Memory B cell (primary cell): ENCODE measurements at regions not wholly inside any gene's neighbourhood (a gene's known extent, or its start where the extent isn't known, plus 50 kb on each side); places are given as distances from the start of the nearest gene placed in this dataset.
"Not testable (repeated sequence)": the region's sequence is repeated elsewhere in the genome, so short reads cannot be mapped to it uniquely, and the experiment has no call there.

Experiments used
- ATAC-seq: fragments of 150-1000 bp; cut with Tn5 transposase; 2 replicates; pipeline ENCODE4 v1.10.0; 2021; ENCODE audit warnings: low read depth, mild to moderate bottlenecking, moderate library complexity
- DNase-seq, 2 donors: peaks; one replicate each; pipeline ENCODE4 v3.0.0; 2022; ENCODE audit warnings: low spot score in 2 of 2
- H3K27ac Mint-ChIP-seq: one replicate; pipeline ENCODE4 v1.8.0; 2022; ENCODE audit warnings: mild to moderate bottlenecking, moderate library complexity, mixed read lengths
- H3K27me3 Mint-ChIP-seq: one replicate; pipeline ENCODE4 v1.8.0; 2022; ENCODE audit warnings: mixed read lengths
- H3K36me3 Mint-ChIP-seq: one replicate; pipeline ENCODE4 v1.8.0; 2022; ENCODE audit warnings: mild to moderate bottlenecking, mixed read lengths
- H3K4me1 Mint-ChIP-seq: one replicate; pipeline ENCODE4 v1.8.0; 2022; ENCODE audit warnings: mixed read lengths
- H3K4me3 Mint-ChIP-seq: one replicate; pipeline ENCODE4 v1.8.0; 2022; ENCODE audit warnings: mild to moderate bottlenecking, moderate library complexity, mixed read lengths
- H3K9me3 Mint-ChIP-seq: one replicate; pipeline ENCODE4 v1.8.0; 2022; ENCODE audit warnings: mixed read lengths

- peaks cover 3% of the 10 kb centered on the region for H3K4me1 Mint-ChIP-seq
- no peak overlapping the region for H3K27ac Mint-ChIP-seq
- no peaks in the 10 kb centered on the region for H3K36me3 Mint-ChIP-seq
- DNase-seq (no peak), ATAC-seq (no peak)
- H3K27me3 Mint-ChIP-seq = no peaks in the 10 kb centered on the region
- H3K4me3 Mint-ChIP-seq = no peak overlapping the region
- peaks cover under 1% of the 10 kb centered on the region for H3K9me3 Mint-ChIP-seq
These were observed 75.6 kb upstream of the HIVEP3 start for GRCh38 chr1:41994195-41994894.

- no peaks in the 10 kb centered on the region for H3K4me1 Mint-ChIP-seq
- H3K27ac Mint-ChIP-seq = no peak overlapping the region
- H3K4me3 Mint-ChIP-seq = no peak overlapping the region
- ATAC-seq (no peak), DNase-seq (no peak)
- no peaks in the 10 kb centered on the region for H3K9me3 Mint-ChIP-seq
- peaks cover 6% of the 10 kb centered on the region for H3K27me3 Mint-ChIP-seq
- no peaks in the 10 kb centered on the region for H3K36me3 Mint-ChIP-seq
These were observed 64.7 kb upstream of the HIVEP3 start for GRCh38 chr1:41983451-41983850.

- Mint-ChIP-seq H3K27ac (no peak overlapping the region), H3K27me3 (peaks cover 9% of the 10 kb centered on the region), H3K4me3 (no peak overlapping the region), H3K4me1 (peaks cover 2% of the 10 kb centered on the region), H3K9me3 (no peaks in the 10 kb centered on the region), H3K36me3 (no peaks in the 10 kb centered on the region)
- ATAC-seq (no peak), DNase-seq (no peak)
These were observed 63.1 kb upstream of the HIVEP3 start for GRCh38 chr1:41981796-41982195.

- Mint-ChIP-seq H3K36me3 (no peaks in the 10 kb centered on the region), H3K4me1 (peaks cover 2% of the 10 kb centered on the region), H3K4me3 (no peak overlapping the region), H3K27ac (no peak overlapping the region), H3K9me3 (no peaks in the 10 kb centered on the region), H3K27me3 (peaks cover 9% of the 10 kb centered on the region)
- no peak for ATAC-seq
- no peak for DNase-seq
These were observed 62.3 kb upstream of the HIVEP3 start for GRCh38 chr1:41980827-41981653.

- peaks cover 7% of the 10 kb centered on the region for H3K27me3 Mint-ChIP-seq
- DNase-seq = no peak
- H3K4me3 Mint-ChIP-seq = no peak overlapping the region
- no peak for ATAC-seq
- H3K27ac Mint-ChIP-seq = no peak overlapping the region
- H3K9me3 Mint-ChIP-seq = no peaks in the 10 kb centered on the region
- H3K36me3 Mint-ChIP-seq = no peaks in the 10 kb centered on the region
- peaks cover 2% of the 10 kb centered on the region for H3K4me1 Mint-ChIP-seq
These were observed 60.3 kb upstream of the HIVEP3 start for GRCh38 chr1:41978986-41979385.

GRCh38 chr1:41977326-41977725, 58.6 kb upstream of the HIVEP3 start:
- ATAC-seq (no peak), DNase-seq (no peak)
- H3K9me3 Mint-ChIP-seq = no peaks in the 10 kb centered on the region
- no peak overlapping the region for H3K4me3 Mint-ChIP-seq
- H3K4me1 Mint-ChIP-seq = peaks cover 2% of the 10 kb centered on the region
- peaks cover 9% of the 10 kb centered on the region for H3K27me3 Mint-ChIP-seq
- no peaks in the 10 kb centered on the region for H3K36me3 Mint-ChIP-seq
- no peak overlapping the region for H3K27ac Mint-ChIP-seq

- H3K36me3 Mint-ChIP-seq = no peaks in the 10 kb centered on the region
- no peak overlapping the region for H3K27ac Mint-ChIP-seq
- no peaks in the 10 kb centered on the region for H3K9me3 Mint-ChIP-seq
- H3K27me3 Mint-ChIP-seq = peaks cover 9% of the 10 kb centered on the region
- ATAC-seq (no peak), DNase-seq (no peak)
- no peak overlapping the region for H3K4me3 Mint-ChIP-seq
- peaks cover 2% of the 10 kb centered on the region for H3K4me1 Mint-ChIP-seq
These were observed 57.9 kb upstream of the HIVEP3 start for GRCh38 chr1:41976671-41977070.

- Mint-ChIP-seq H3K27me3 (peaks cover 9% of the 10 kb centered on the region), H3K4me1 (peaks cover 2% of the 10 kb centered on the region), H3K4me3 (no peak overlapping the region), H3K36me3 (no peaks in the 10 kb centered on the region), H3K9me3 (no peaks in the 10 kb centered on the region), H3K27ac (no peak overlapping the region)
- DNase-seq (no peak), ATAC-seq (no peak)
These were observed 57.3 kb upstream of the HIVEP3 start for GRCh38 chr1:41975850-41976569.

- H3K27me3 Mint-ChIP-seq = peaks cover 7% of the 10 kb centered on the region
- no peak overlapping the region for H3K27ac Mint-ChIP-seq
- peaks cover 2% of the 10 kb centered on the region for H3K4me1 Mint-ChIP-seq
- ATAC-seq (no peak), DNase-seq (no peak)
- no peak overlapping the region for H3K4me3 Mint-ChIP-seq
- H3K36me3 Mint-ChIP-seq = no peaks in the 10 kb centered on the region
- H3K9me3 Mint-ChIP-seq = no peaks in the 10 kb centered on the region
These were observed 56.4 kb upstream of the HIVEP3 start for GRCh38 chr1:41975121-41975520.

GRCh38 chr1:41968557-41968956, 49.8 kb upstream of the HIVEP3 start:
- not testable (repeated sequence) for ATAC-seq, H3K4me3 Mint-ChIP-seq, H3K27ac Mint-ChIP-seq, H3K4me1 Mint-ChIP-seq, DNase-seq, H3K36me3 Mint-ChIP-seq, H3K9me3 Mint-ChIP-seq
- peaks cover 14% of the 10 kb centered on the region for H3K27me3 Mint-ChIP-seq
